ENCODE measurements at regions not wholly inside any gene's neighbourhood (a gene's known extent, or its start where the extent isn't known, plus 50 kb on each side); places are given as distances from the start of the nearest gene placed in this dataset.

DNA sequence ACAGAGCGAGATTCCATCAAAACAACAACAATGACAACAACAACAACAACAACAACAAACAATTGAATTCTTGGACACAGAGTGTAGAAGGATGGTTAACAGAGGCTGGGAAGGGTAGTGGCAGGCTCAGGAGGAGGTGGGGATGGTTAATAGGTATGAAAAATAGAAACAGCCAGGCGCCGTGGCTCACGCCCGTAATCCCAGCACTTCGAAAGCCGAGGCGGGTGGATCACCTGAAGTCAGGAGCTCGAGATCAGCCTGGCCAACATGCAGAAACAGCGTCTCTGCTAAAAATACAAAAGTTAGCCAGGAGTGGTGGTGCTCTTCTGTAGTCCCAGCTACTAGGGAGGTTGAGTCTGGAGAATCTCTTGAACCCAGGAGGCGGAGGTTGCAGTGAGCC is 122.9 kb upstream of the GRIA4 start:
- TF ChIP-seq, protein P1, sequence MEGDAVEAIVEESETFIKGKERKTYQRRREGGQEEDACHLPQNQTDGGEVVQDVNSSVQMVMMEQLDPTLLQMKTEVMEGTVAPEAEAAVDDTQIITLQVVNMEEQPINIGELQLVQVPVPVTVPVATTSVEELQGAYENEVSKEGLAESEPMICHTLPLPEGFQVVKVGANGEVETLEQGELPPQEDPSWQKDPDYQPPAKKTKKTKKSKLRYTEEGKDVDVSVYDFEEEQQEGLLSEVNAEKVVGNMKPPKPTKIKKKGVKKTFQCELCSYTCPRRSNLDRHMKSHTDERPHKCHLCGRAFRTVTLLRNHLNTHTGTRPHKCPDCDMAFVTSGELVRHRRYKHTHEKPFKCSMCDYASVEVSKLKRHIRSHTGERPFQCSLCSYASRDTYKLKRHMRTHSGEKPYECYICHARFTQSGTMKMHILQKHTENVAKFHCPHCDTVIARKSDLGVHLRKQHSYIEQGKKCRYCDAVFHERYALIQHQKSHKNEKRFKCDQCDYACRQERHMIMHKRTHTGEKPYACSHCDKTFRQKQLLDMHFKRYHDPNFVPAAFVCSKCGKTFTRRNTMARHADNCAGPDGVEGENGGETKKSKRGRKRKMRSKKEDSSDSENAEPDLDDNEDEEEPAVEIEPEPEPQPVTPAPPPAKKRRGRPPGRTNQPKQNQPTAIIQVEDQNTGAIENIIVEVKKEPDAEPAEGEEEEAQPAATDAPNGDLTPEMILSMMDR (IDR thresholded peaks at IDR 0.05; ENCODE audit: low read depth, low read length), result no peak
- TF ChIP-seq POLR2A (IDR thresholded peaks at IDR 0.05; ENCODE audit: extremely low read depth, insufficient read length) (no peak), MYC (IDR thresholded peaks at IDR 0.05; ENCODE audit: low read depth, low read length) (no peak)
- TF ChIP-seq, protein P2, sequence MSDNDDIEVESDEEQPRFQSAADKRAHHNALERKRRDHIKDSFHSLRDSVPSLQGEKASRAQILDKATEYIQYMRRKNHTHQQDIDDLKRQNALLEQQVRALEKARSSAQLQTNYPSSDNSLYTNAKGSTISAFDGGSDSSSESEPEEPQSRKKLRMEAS (IDR thresholded peaks at IDR 0.05; ENCODE audit: low read depth, low read length), result no peak
